OCI-LY7 (cell line): ENCODE measurements at regions not wholly inside any gene's neighbourhood (a gene's known extent, or its start where the extent isn't known, plus 50 kb on each side); places are given as distances from the start of the nearest gene placed in this dataset.

Source experiments
- BruUV-seq: library from RNA; stranded (reverse); fragments of 400-500 nt; replicated peaks from 2 replicates; lab custom pipeline; 2021; lab: Mats Ljungman, UMichigan
- CTCF ChIA-PET: fragments of 300-600 bp; sonication (Branson Sonifier 250); formaldehyde crosslinking; loops from one replicate; lab custom pipeline; 2022; ENCODE audit warnings: antibody characterized with exemption; ENCODE audit not compliant: unreplicated experiment; lab: Charles Lee
- POLR2A ChIA-PET: fragments of 300-600 bp; sonication (Branson Sonifier 250); formaldehyde crosslinking; loops from one replicate; lab custom pipeline; 2022; ENCODE audit warnings: antibody characterized with exemption; lab: Charles Lee
- DNase-seq: peaks from one replicate; pipeline ENCODE4 v3.0.0-alpha.2; 2015; ENCODE audit warnings: low spot score
- H2AFZ ChIP-seq: fragments of 200-600 bp; sonication (generic), shearing (Covaris generic); 2 replicates; pipeline ENCODE4 v1.6.1; 2014; ENCODE audit warnings: mild to moderate bottlenecking, antibody characterized with exemption, low read length, moderate library complexity
- H3K27ac ChIP-seq: fragments of 200-600 bp; sonication (generic); 2 replicates; pipeline ENCODE4 v1.5.1; 2014; ENCODE audit warnings: mixed run types, low read depth, mild to moderate bottlenecking, moderate library complexity, low read length, inconsistent platforms; ENCODE audit not compliant: poor library complexity, severe bottlenecking
- H3K36me3 ChIP-seq: fragments of 200-600 bp; sonication (generic); 2 replicates; pipeline ENCODE4 v1.6.1; 2014; ENCODE audit warnings: mild to moderate bottlenecking, antibody characterized with exemption, low read length, moderate library complexity, mixed read lengths; ENCODE audit not compliant: insufficient read depth
- H3K4me1 ChIP-seq: fragments of 200-600 bp; sonication (generic); 2 replicates; pipeline ENCODE4 v1.5.1; 2014; ENCODE audit warnings: mild to moderate bottlenecking, low read length; ENCODE audit not compliant: insufficient read depth, poor library complexity, severe bottlenecking
- H3K4me2 ChIP-seq: fragments of 200-600 bp; sonication (generic); 2 replicates; pipeline ENCODE4 v1.6.1; 2014; ENCODE audit warnings: mild to moderate bottlenecking, low read length
- H3K4me3 ChIP-seq: fragments of 200-600 bp; sonication (generic); 2 replicates; pipeline ENCODE4 v1.5.1; 2014; ENCODE audit warnings: mild to moderate bottlenecking, low read depth, low read length; ENCODE audit not compliant: poor library complexity, severe bottlenecking
- H3K79me2 ChIP-seq: fragments of 200-600 bp; sonication (generic); 2 replicates; pipeline ENCODE4 v1.6.1; 2016; ENCODE audit warnings: low read depth, mild to moderate bottlenecking, low read length, moderate library complexity, mixed read lengths; ENCODE audit not compliant: insufficient read depth
- H3K9me2 ChIP-seq: fragments of 200-600 bp; sonication (generic); 2 replicates; pipeline ENCODE4 v1.6.1; 2016; ENCODE audit warnings: mild to moderate bottlenecking, low read length, mixed read lengths; ENCODE audit not compliant: insufficient read depth
- H3K9me3 ChIP-seq: fragments of 200-600 bp; sonication (generic); 2 replicates; pipeline ENCODE4 v1.6.1; 2014; ENCODE audit warnings: mild to moderate bottlenecking, mixed run types, low read length, mixed read lengths
- H4K20me1 ChIP-seq: fragments of 200-600 bp; sonication (generic); 2 replicates; pipeline ENCODE4 v1.6.1; 2014; ENCODE audit warnings: mild to moderate bottlenecking, antibody characterized with exemption, low read length, moderate library complexity, mixed read lengths; ENCODE audit not compliant: insufficient read depth
- CTCF ChIP-seq: fragments of 200-600 bp; sonication (generic); conservative IDR thresholded peaks from 2 replicates; pipeline ENCODE4 v1.5.1; 2014; ENCODE audit warnings: mild to moderate bottlenecking, antibody characterized with exemption, low read length, moderate library complexity, mixed read lengths
- EZH2phosphoT487 ChIP-seq: fragments of 200-600 bp; sonication (generic); IDR thresholded peaks from 2 replicates; pipeline ENCODE4 v1.6.1; 2018; ENCODE audit warnings: low read depth, borderline replicate concordance, mild to moderate bottlenecking, mixed run types, antibody characterized with exemption, low read length, moderate library complexity, mixed read lengths
- intact Hi-C: fragments of 100-400 bp; cut with micrococcal nuclease; formaldehyde crosslinking; loops from one replicate; pipeline ENCODE4 v1.10.0; 2022; ENCODE audit not compliant: unreplicated experiment

GRCh38 chr14:103186909-103187586, 63.8 kb downstream of the TNFAIP2 start:
- CTCF ChIA-PET, result interaction anchor here (0.5 to 0.7 kb wide), 2 partner anchors 82 to 117 kb away, joined by 3 to 4 read pairs; no protein-coding TSS in a partner anchor
- no peaks in the 10 kb centered on the region for H3K4me1 ChIP-seq
- no peaks in the 10 kb centered on the region for H3K36me3 ChIP-seq
- no peaks in the 10 kb centered on the region for H4K20me1 ChIP-seq
- intact Hi-C loops, result loop anchor here (10.0 kb wide), 1 partner anchor 108 kb away; no protein-coding TSS in a partner anchor
- H3K79me2 ChIP-seq, result no peaks in the 10 kb centered on the region
- DNase-seq, result no peak
- TF ChIP-seq CTCF (no peak), EZH2phosphoT487 (no peak)
- H2AFZ ChIP-seq, result no peak overlapping the region
- H3K9me2 ChIP-seq, result no peaks in the 10 kb centered on the region
- H3K4me2 ChIP-seq, result no peak overlapping the region
- no peak overlapping the region for H3K27ac ChIP-seq
- no peak overlapping the region for H3K4me3 ChIP-seq
- H3K9me3 ChIP-seq, result no peaks in the 10 kb centered on the region
- BruUV-seq, result no TSS peak
- POLR2A ChIA-PET, result interaction anchor here (0.5 kb wide), 1 partner anchor 482 kb away, joined by 4 read pairs; no protein-coding TSS in a partner anchor

DNA sequence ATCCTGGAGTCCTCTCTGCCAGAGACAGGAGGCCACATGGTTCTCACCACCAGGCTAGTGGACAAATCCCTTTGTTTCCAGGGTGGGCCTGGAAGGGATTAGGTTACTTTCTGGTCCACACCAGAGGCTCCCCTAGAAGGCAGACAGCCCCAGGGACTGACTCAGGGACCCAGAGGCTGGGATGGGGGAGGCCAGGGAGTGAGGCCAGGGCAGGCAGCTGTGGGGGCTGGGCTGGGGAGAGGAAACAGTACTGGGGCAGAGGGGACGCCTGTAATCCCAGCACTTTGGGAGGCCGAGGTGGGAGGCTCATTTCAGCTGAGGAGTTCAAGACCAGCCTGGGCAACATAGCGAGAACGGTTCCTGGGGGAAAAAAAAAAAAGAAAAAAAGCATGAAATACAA, 64.7 kb downstream of the TNFAIP2 start:
- no peaks in the 10 kb centered on the region for H3K4me1 ChIP-seq
- BruUV-seq, result no TSS peak
- TF ChIP-seq CTCF (no peak), EZH2phosphoT487 (no peak)
- ChIA-PET CTCF (no interaction called here), POLR2A (no interaction called here)
- no peaks in the 10 kb centered on the region for H3K36me3 ChIP-seq
- intact Hi-C loops, result loop anchor here (10.0 kb wide), 1 partner anchor 107 kb away; no protein-coding TSS in a partner anchor
- no peaks in the 10 kb centered on the region for H3K9me2 ChIP-seq
- DNase-seq, result no peak
- no peak overlapping the region for H3K27ac ChIP-seq
- H4K20me1 ChIP-seq, result no peaks in the 10 kb centered on the region
- no peak overlapping the region for H2AFZ ChIP-seq
- H3K79me2 ChIP-seq, result no peaks in the 10 kb centered on the region
- H3K4me3 ChIP-seq, result no peak overlapping the region
- H3K4me2 ChIP-seq, result no peak overlapping the region
- no peaks in the 10 kb centered on the region for H3K9me3 ChIP-seq

DNA sequence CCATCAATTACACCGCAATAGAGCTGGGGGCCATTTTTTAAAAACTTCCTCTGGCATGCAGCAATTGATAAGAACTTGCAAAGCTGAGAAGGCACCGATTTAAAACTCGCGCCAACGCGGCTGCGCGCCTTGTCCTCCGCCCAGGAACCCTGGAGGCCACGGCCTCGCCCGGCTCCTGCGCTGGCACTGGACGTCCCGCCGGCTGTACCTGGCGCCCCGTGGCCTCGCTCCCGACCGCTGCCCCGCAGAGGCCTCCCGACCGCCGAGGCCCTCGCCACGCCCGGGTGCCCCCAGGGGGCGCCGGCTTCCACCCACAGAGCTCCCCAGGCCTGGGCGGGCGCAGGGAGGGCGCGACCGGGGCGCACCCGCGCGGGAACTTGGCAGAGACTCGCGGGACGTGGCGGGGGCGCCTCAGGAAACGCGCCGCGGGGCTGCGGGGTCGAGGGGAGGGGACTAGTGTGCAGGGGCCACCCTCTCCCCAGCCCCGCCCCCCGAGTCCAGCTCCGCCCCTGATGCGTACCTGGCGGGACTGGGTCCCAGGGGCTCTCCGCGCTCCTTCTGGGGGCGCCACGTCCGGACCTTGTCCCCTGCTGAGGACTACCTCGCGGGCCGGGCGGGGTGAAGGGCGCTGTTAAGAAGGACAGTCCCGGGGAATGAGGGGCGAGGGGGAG, 65.7 kb downstream of the TNFAIP2 start:
- intact Hi-C loops, result loop anchor here (10.0 kb wide), 1 partner anchor 106 kb away; no protein-coding TSS in a partner anchor
- TF ChIP-seq EZH2phosphoT487, result no peak
- TF ChIP-seq CTCF, result no peak
- H3K9me2 ChIP-seq, result no peaks in the 10 kb centered on the region
- H2AFZ ChIP-seq, result no peak overlapping the region
- no peaks in the 10 kb centered on the region for H3K36me3 ChIP-seq
- no peaks in the 10 kb centered on the region for H3K9me3 ChIP-seq
- BruUV-seq, result no TSS peak
- ChIA-PET CTCF (no interaction called here), POLR2A (no interaction called here)
- H3K4me3 ChIP-seq, result no peak overlapping the region
- no peaks in the 10 kb centered on the region for H3K79me2 ChIP-seq
- DNase-seq, result no peak
- no peak overlapping the region for H3K27ac ChIP-seq
- H3K4me2 ChIP-seq, result no peak overlapping the region
- H4K20me1 ChIP-seq, result no peaks in the 10 kb centered on the region
- H3K4me1 ChIP-seq, result no peaks in the 10 kb centered on the region
